ENCODE measurements at regions not wholly inside any gene's neighbourhood (a gene's known extent, or its start where the extent isn't known, plus 50 kb on each side); places are given as distances from the start of the nearest gene placed in this dataset.

GRCh38 chr3:168241156-168241555 is 145.4 kb upstream of the GOLIM4 start:
- DNase-seq (ENCODE audit: low spot score), result no peak

GRCh38 chr3:168239287-168239686 is 143.6 kb upstream of the GOLIM4 start:
- no peak for DNase-seq (ENCODE audit: low spot score)

- DNase-seq (ENCODE audit: low spot score), result no peak
These were observed 137.3 kb upstream of the GOLIM4 start for GRCh38 chr3:168233001-168233400.

- DNase-seq (ENCODE audit: low spot score), result no peak
These were observed 127.4 kb upstream of the GOLIM4 start for GRCh38 chr3:168223085-168223484.

- no peak for DNase-seq (ENCODE audit: low spot score)
These were observed 124.8 kb upstream of the GOLIM4 start for GRCh38 chr3:168220556-168220955.

- DNase-seq (ENCODE audit: low spot score), result no peak
These were observed 123.8 kb upstream of the GOLIM4 start for GRCh38 chr3:168219530-168219929.

- no peak for DNase-seq (ENCODE audit: low spot score)
These were observed 122.9 kb upstream of the GOLIM4 start for GRCh38 chr3:168218600-168218999.

GRCh38 chr3:168216851-168217250 is 121.1 kb upstream of the GOLIM4 start:
- DNase-seq (ENCODE audit: low spot score), result no peak

GRCh38 chr3:168213920-168214319 is 118.2 kb upstream of the GOLIM4 start:
- no peak for DNase-seq (ENCODE audit: low spot score)

- no peak for DNase-seq (ENCODE audit: low spot score)
These were observed 117.1 kb upstream of the GOLIM4 start for GRCh38 chr3:168212664-168213285.

- DNase-seq (ENCODE audit: low spot score), result no peak
These were observed 109.7 kb upstream of the GOLIM4 start for GRCh38 chr3:168205451-168205850.

- DNase-seq (ENCODE audit: low spot score), result no peak
These were observed 101.4 kb upstream of the GOLIM4 start for GRCh38 chr3:168197162-168197561.

GRCh38 chr3:168191856-168192255 is 96.1 kb upstream of the GOLIM4 start:
- DNase-seq (ENCODE audit: low spot score), result no peak

- DNase-seq (ENCODE audit: low spot score), result no peak
These were observed 91.5 kb upstream of the GOLIM4 start for GRCh38 chr3:168187233-168187632.

- no peak for DNase-seq (ENCODE audit: low spot score)
These were observed 90.7 kb upstream of the GOLIM4 start for GRCh38 chr3:168186293-168186983.

- DNase-seq (ENCODE audit: low spot score), result no peak
These were observed 88.0 kb upstream of the GOLIM4 start for GRCh38 chr3:168183774-168184173.

GRCh38 chr3:168168743-168169142 is 73.0 kb upstream of the GOLIM4 start:
- peak; percentile 9 for DNase-seq (ENCODE audit: low spot score)

- DNase-seq (ENCODE audit: low spot score), result peak; percentile 65
These were observed 69.9 kb upstream of the GOLIM4 start for GRCh38 chr3:168165390-168166269.

GRCh38 chr3:168162172-168162571 is 66.4 kb upstream of the GOLIM4 start:
- no peak for DNase-seq (ENCODE audit: low spot score)

- DNase-seq (ENCODE audit: low spot score), result no peak
These were observed 66.0 kb upstream of the GOLIM4 start for GRCh38 chr3:168161696-168162095.

GRCh38 chr3:168157903-168158302 is 62.2 kb upstream of the GOLIM4 start:
- DNase-seq (ENCODE audit: low spot score), result no peak

GRCh38 chr3:168157099-168157700 is 61.5 kb upstream of the GOLIM4 start:
- no peak for DNase-seq (ENCODE audit: low spot score)

GRCh38 chr3:168156479-168156878 is 60.8 kb upstream of the GOLIM4 start:
- DNase-seq (ENCODE audit: low spot score), result no peak
